Left lung (tissue), 4 donors: ENCODE measurements at regions not wholly inside any gene's neighbourhood (a gene's known extent, or its start where the extent isn't known, plus 50 kb on each side); places are given as distances from the start of the nearest gene placed in this dataset.

ENCODE experiments used
- ATAC-seq: fragments of 200-7000 bp; cut with Tn5 transposase; one replicate; pipeline ENCODE4 v1.9.1; 2020; ENCODE audit warnings: moderate library complexity
- DNase-seq, 4 donors: peaks; one replicate each; pipeline ENCODE4 v3.0.0-alpha.2; 2013 to 2020
- H3K27ac ChIP-seq, 2 donors: fragments of 200-600 bp; sonication (generic) in 1 of 2; one replicate each; pipeline versions ENCODE4 v1.5.0 to v1.8.0; 2020 to 2021
- H3K27me3 ChIP-seq, 2 donors: fragments of 200-600 bp; sonication (generic) in 1 of 2; one replicate each; pipeline versions ENCODE4 v1.5.0 to v1.8.0; 2020 to 2021
- H3K36me3 ChIP-seq, 2 donors: fragments of 200-600 bp; sonication (generic) in 1 of 2; one replicate each; pipeline versions ENCODE4 v1.5.0 to v1.8.0; 2020 to 2021
- H3K4me1 ChIP-seq, 2 donors: fragments of 200-600 bp; one replicate each; pipeline ENCODE4 v1.8.0; 2021
- H3K4me3 ChIP-seq, 2 donors: fragments of 200-600 bp; sonication (generic) in 1 of 2; one replicate each; pipeline versions ENCODE4 v1.5.0 to v1.8.0; 2020 to 2021; ENCODE audit warnings: mild to moderate bottlenecking in 1 of 2
- H3K9me3 ChIP-seq, 2 donors: fragments of 200-600 bp; sonication (generic) in 1 of 2; one replicate each; pipeline versions ENCODE4 v1.5.0 to v1.8.0; 2020 to 2021
- CTCF ChIP-seq, 2 donors: fragments of 200-600 bp; sonication (generic) in 1 of 2; IDR thresholded peaks; one replicate each; pipeline versions ENCODE4 v1.5.0 to v1.8.0; 2021; ENCODE audit warnings: antibody characterized with exemption in 2 of 2
- intact Hi-C, 2 donors: fragments of 100-400 bp; cut with DNase I; formaldehyde crosslinking; loops; one replicate each; pipeline versions ENCODE4 v1.11.2 to v1.14.2; 2022
- donor health status: DM: no; HTN: yes; CAD: no.
- donor health status: DM: no; HTN: no; CAD: no.

- no peak for TF ChIP-seq CTCF (IDR thresholded peaks at IDR 0.05)
- H3K27ac ChIP-seq: no peak overlapping the region
- peak; percentile 45 for ATAC-seq
Measured at GRCh38 chr1:229812693-229813092, 186.6 kb downstream of the URB2 start.

GRCh38 chr1:229815076-229815475, 189.0 kb downstream of the URB2 start:
- no peak for TF ChIP-seq CTCF (IDR thresholded peaks at IDR 0.05)
- DNase-seq (no peak), ATAC-seq (no peak)
- Histone ChIP-seq H3K27ac (no peak overlapping the region), H3K27me3 (peaks cover 0 to 10% of the 10 kb centered on the region in 2 donors), H3K4me3 (no peak overlapping the region), H3K9me3 (peaks cover 0 to 7% of the 10 kb centered on the region in 2 donors), H3K36me3 (no peaks in the 10 kb centered on the region), H3K4me1 (no peaks in the 10 kb centered on the region)
- intact Hi-C loops: no loop called here

More at GRCh38 chr1:229812693-229813092, 186.6 kb downstream of the URB2 start:
- peaks cover 0 to 4% of the 10 kb centered on the region in 2 donors for H3K27me3 ChIP-seq
- H3K4me3 ChIP-seq: no peak overlapping the region
- DNase-seq: no peak
- H3K36me3 ChIP-seq: no peaks in the 10 kb centered on the region
- no peaks in the 10 kb centered on the region for H3K4me1 ChIP-seq
- H3K9me3 ChIP-seq: peaks cover 0 to 20% of the 10 kb centered on the region in 2 donors
- intact Hi-C loops: no loop called here

- no peak overlapping the region for H3K27ac ChIP-seq
- ATAC-seq (no peak), DNase-seq (no peak)
- no peaks in the 10 kb centered on the region for H3K4me1 ChIP-seq
- no peak overlapping the region for H3K4me3 ChIP-seq
- H3K27me3 ChIP-seq: peaks cover 0 to 10% of the 10 kb centered on the region in 2 donors
- intact Hi-C loops: no loop called here
- H3K36me3 ChIP-seq: no peaks in the 10 kb centered on the region
- TF ChIP-seq CTCF (IDR thresholded peaks at IDR 0.05): no peak
- no peaks in the 10 kb centered on the region for H3K9me3 ChIP-seq
Measured at GRCh38 chr1:229815961-229816360, 189.9 kb downstream of the URB2 start.

DNA sequence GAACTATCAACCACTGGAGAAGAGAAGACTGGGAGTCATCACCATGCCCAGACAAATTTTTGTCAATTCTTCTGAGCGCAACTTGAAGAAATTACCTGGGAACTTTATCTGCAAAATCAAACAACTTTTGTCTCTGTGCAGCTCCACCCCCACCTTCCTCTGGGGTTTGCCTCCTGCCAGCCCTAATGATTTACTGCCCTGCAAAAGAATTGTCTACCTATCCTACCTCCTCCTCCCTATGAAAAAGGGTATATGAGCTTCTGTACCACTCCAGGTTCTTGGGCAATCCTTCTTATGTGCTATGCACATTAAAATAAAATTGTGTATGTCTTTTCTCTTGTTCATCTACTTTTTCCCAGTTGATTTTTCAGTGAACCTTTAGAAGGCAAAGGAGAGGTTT, 191.9 kb downstream of the URB2 start:
- H3K9me3 ChIP-seq: no peaks in the 10 kb centered on the region
- intact Hi-C loops: no loop called here
- H3K4me3 ChIP-seq: no peak overlapping the region
- no peaks in the 10 kb centered on the region for H3K4me1 ChIP-seq
- no peaks in the 10 kb centered on the region for H3K36me3 ChIP-seq
- H3K27ac ChIP-seq: no peak overlapping the region
- peaks cover 0 to 7% of the 10 kb centered on the region in 2 donors for H3K27me3 ChIP-seq
- TF ChIP-seq CTCF (IDR thresholded peaks at IDR 0.05): no peak
- ATAC-seq: no peak
- no peak for DNase-seq

GRCh38 chr1:229819091-229819490, 193.0 kb downstream of the URB2 start:
- DNase-seq (no peak), ATAC-seq (no peak)
- intact Hi-C loops: no loop called here
- no peaks in the 10 kb centered on the region for H3K36me3 ChIP-seq
- H3K4me3 ChIP-seq: no peak overlapping the region
- no peak overlapping the region for H3K27ac ChIP-seq
- no peaks in the 10 kb centered on the region for H3K9me3 ChIP-seq
- H3K27me3 ChIP-seq: peaks cover 0 to 7% of the 10 kb centered on the region in 2 donors
- TF ChIP-seq CTCF (IDR thresholded peaks at IDR 0.05): no peak
- no peaks in the 10 kb centered on the region for H3K4me1 ChIP-seq
